Glomerular visceral epithelial cell (primary cell): ENCODE measurements at regions not wholly inside any gene's neighbourhood (a gene's known extent, or its start where the extent isn't known, plus 50 kb on each side); places are given as distances from the start of the nearest gene placed in this dataset.
"Not testable (repeated sequence)": the region's sequence is repeated elsewhere in the genome, so short reads cannot be mapped to it uniquely, and the experiment has no call there.

Experiments
- DNase-seq: peaks from one replicate; pipeline ENCODE4 v3.0.0-alpha.2; 2016; ENCODE audit errors: extremely low spot score

GRCh38 chr5:52015760-52016159 lies 632.5 kb downstream of the ISL1 start:
- no peak for DNase-seq

GRCh38 chr5:52017567-52017966 lies 634.3 kb downstream of the ISL1 start:
- no peak for DNase-seq

GRCh38 chr5:52024359-52024758 lies 641.1 kb downstream of the ISL1 start:
- DNase-seq, result no peak

- DNase-seq, result not testable (repeated sequence)
Observed at GRCh38 chr5:52029836-52030235, 646.6 kb downstream of the ISL1 start.

GRCh38 chr5:52041842-52042241 lies 658.6 kb downstream of the ISL1 start:
- no peak for DNase-seq

GRCh38 chr5:52043137-52043536 lies 659.9 kb downstream of the ISL1 start:
- no peak for DNase-seq

- no peak for DNase-seq
Observed at GRCh38 chr5:52043543-52043942, 660.3 kb downstream of the ISL1 start.

- no peak for DNase-seq
Observed at GRCh38 chr5:52051759-52052158, 668.5 kb downstream of the ISL1 start.

GRCh38 chr5:52063186-52063585 lies 679.9 kb downstream of the ISL1 start:
- no peak for DNase-seq

GRCh38 chr5:52065182-52065581 lies 681.9 kb downstream of the ISL1 start:
- no peak for DNase-seq

- no peak for DNase-seq
Observed at GRCh38 chr5:52069997-52070396, 686.7 kb downstream of the ISL1 start.

- no peak for DNase-seq
Observed at GRCh38 chr5:52073993-52074689, 690.9 kb downstream of the ISL1 start.

GRCh38 chr5:52077941-52078815 lies 694.9 kb downstream of the ISL1 start:
- DNase-seq, result no peak

- DNase-seq, result not testable (repeated sequence)
Observed at GRCh38 chr5:52102311-52102710, 685.4 kb upstream of the ITGA1 start.

GRCh38 chr5:52107210-52107905 lies 680.4 kb upstream of the ITGA1 start:
- no peak for DNase-seq

GRCh38 chr5:52119768-52120167 lies 667.9 kb upstream of the ITGA1 start:
- no peak for DNase-seq

GRCh38 chr5:52132053-52132452 lies 655.7 kb upstream of the ITGA1 start:
- DNase-seq, result no peak

- DNase-seq, result no peak
Observed at GRCh38 chr5:52134013-52134650, 653.6 kb upstream of the ITGA1 start.

GRCh38 chr5:52139888-52140615 lies 647.7 kb upstream of the ITGA1 start:
- DNase-seq, result no peak

GRCh38 chr5:52148679-52149078 lies 639.0 kb upstream of the ITGA1 start:
- DNase-seq, result no peak

- DNase-seq, result no peak
Observed at GRCh38 chr5:52150501-52150900, 637.2 kb upstream of the ITGA1 start.
